Amniotic stem cell (primary cell): ENCODE measurements at regions not wholly inside any gene's neighbourhood (a gene's known extent, or its start where the extent isn't known, plus 50 kb on each side); places are given as distances from the start of the nearest gene placed in this dataset.

Source experiments
- DNase-seq: peaks from one replicate; lab custom pipeline; 2025; lab: John Stamatoyannopoulos, UW

- no peak for DNase-seq
Observed at GRCh38 chr4:14035076-14035475, 407.6 kb upstream of the BOD1L1 start.

DNA sequence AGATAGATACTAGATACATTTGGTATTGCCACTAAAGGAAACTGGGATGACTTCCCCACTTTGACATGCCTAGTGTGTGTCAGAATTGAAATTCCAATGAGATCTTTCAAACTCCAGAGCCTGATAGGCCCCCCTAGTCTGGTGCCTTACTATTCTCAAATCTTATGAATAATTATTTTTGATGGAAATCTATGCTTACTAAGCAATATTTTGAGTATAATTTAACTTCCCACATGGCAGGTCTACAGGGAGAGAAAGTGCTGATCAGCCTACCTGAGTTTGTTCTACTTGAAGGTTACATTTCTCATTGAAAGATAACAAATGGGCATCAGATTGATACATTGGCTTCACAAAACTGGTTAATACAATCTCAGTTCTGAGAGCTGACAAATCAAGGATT is 415.7 kb upstream of the BOD1L1 start:
- no peak for DNase-seq

- DNase-seq, result no peak
Observed at GRCh38 chr4:14046642-14047041, 419.1 kb upstream of the BOD1L1 start.

GRCh38 chr4:14047840-14048239 is 420.3 kb upstream of the BOD1L1 start:
- no peak for DNase-seq

- DNase-seq, result no peak
Observed at GRCh38 chr4:14049946-14050345, 422.4 kb upstream of the BOD1L1 start.

GRCh38 chr4:14053291-14053690 is 425.8 kb upstream of the BOD1L1 start:
- DNase-seq, result no peak

DNA sequence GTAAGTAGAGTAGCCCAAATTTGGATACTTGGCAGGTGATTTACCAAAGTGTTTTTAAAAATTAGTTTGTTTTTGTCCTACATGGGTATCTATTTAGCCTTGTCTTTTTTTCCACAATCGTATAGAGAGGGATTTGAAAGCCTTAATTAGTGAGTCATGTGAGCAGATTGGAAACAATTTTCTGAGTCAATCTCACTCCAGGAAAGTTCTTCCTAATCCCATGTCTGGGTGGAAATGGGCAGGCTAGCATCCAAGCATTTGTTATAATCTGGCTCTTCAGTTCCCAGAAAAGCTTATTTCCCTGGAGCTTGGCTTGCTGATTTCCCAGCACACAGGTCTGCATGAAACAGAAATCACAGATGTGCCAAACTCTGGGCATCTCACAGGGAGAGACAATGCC is 426.9 kb upstream of the BOD1L1 start:
- DNase-seq, result no peak

- DNase-seq, result no peak
Observed at GRCh38 chr4:14059006-14059405, 431.5 kb upstream of the BOD1L1 start.

- no peak for DNase-seq
Observed at GRCh38 chr4:14064984-14065383, 437.5 kb upstream of the BOD1L1 start.

DNA sequence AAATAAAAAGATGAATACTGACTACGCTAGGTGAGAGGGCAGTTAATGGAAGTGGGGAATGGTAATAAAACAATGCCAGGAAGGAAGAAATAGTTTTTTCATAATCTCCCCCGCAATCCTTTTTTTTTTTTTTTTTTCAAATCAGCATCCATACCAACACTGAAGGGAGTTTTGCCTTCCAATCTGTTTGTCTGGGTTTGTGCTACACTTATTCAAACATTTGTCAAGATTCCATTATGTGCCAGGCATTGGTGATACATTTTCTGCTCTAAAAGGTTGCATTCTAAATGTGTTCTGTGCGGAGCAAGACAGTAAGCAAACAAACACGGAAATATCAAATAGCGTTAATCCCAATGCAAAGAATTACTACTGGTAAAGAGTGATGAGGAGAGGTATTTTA is 437.9 kb upstream of the BOD1L1 start:
- no peak for DNase-seq

DNA sequence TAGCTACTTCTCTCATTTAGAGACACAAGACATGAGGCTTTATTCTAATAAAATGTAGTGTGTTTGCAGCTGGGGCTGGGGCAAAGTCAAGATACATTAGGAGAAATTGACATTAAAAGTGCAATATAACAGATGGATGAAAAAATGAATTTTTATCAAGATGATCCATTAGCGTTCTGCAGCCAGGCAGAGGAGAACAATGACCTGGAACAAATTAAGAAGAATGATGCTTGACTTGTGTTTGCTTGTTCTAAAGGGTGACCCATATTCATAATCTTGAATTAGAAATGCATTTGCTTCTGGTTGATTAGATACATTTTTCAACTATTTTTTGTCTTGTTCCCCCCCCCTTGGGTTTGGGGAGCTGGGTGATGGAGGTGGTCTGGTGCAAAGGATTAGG is 439.5 kb upstream of the BOD1L1 start:
- DNase-seq, result no peak

- no peak for DNase-seq
Observed at GRCh38 chr4:14069886-14070285, 442.4 kb upstream of the BOD1L1 start.

- no peak for DNase-seq
Observed at GRCh38 chr4:14070289-14070880, 442.9 kb upstream of the BOD1L1 start.

DNA sequence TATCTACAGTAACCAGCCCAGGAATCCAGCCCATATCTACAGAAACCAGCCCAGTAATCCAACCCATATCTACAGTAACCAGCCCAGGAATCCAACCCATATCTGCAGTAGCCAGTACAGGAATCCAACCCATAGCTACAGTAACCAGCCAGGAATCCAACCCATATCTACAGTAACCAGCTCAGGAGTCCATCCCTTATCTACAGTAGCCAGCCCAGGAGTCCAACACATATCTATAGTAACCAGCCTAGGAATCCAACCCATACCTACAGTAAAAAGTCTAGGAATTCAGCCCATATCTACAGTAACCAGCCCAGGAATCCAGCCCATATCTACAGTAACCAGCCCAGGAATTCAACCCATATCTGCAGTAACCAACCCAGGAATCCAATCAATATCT is 445.0 kb upstream of the BOD1L1 start:
- DNase-seq, result no peak

- no peak for DNase-seq
Observed at GRCh38 chr4:14076776-14077175, 449.3 kb upstream of the BOD1L1 start.

GRCh38 chr4:14078326-14078725 is 450.8 kb upstream of the BOD1L1 start:
- DNase-seq, result no peak

DNA sequence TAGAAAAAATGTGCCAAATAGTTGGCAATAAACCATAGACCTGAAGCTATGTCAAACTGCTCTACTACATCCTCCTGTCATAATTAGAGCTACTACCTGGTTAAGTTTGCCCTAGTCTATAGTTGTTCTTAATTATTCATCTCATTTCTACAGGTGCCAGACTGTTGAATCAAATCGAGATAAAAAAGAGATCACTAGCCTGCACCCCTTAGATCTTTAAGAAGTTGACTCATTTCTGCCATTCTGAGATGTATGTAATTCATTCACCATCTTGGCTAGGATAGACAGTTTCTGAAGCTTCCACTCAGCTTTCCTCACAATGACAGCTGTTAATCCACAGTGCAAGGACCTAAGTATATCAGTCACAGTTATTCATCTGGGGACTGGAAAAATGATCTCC is 452.1 kb upstream of the BOD1L1 start:
- no peak for DNase-seq

DNA sequence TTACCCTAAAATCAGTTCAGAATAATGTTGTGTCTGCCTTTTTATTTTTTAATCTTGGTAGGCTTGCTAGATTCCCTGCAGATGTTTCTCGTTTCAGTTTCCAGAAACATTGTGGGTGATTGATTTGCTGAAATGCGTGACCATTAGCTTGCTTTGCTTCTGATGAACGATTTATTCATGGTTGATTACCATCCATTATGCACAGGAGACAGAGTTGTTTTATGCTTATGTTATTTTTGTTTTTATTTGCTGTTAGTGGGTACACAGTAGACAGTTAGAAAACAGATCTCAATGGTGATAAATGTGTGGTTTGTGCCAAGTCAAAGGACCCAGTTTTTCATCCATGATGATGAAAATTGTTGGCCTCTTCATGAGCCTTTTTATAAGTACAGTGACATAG is 455.6 kb upstream of the BOD1L1 start:
- no peak for DNase-seq

GRCh38 chr4:14084598-14084997 is 457.1 kb upstream of the BOD1L1 start:
- no peak for DNase-seq

GRCh38 chr4:14087459-14087858 is 459.9 kb upstream of the BOD1L1 start:
- DNase-seq, result no peak

- DNase-seq, result no peak
Observed at GRCh38 chr4:14087921-14088320, 460.4 kb upstream of the BOD1L1 start.

DNA sequence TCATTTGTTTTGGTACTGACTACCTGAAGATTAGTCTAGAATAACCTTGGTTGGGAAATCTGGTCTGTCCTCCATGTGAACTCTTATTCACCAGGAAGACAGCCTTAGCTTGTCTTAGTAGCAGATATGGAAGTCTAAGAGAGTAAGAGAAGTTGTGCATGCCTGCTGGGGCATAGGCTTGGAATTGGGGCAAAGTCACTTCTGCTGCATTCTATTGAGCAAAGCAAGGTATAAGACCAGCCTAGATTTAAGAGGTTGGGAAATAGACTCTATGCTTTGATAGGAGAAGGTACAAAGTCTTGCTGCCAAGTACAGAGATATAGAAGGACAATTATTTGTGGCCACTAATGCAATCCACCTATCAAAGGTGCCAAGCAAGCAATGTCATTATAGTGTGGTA is 464.0 kb upstream of the BOD1L1 start:
- no peak for DNase-seq

- no peak for DNase-seq
Observed at GRCh38 chr4:14091966-14092365, 464.4 kb upstream of the BOD1L1 start.

GRCh38 chr4:14092741-14093140 is 465.2 kb upstream of the BOD1L1 start:
- DNase-seq, result no peak

- no peak for DNase-seq
Observed at GRCh38 chr4:14095831-14096230, 468.3 kb upstream of the BOD1L1 start.
